ENCODE measurements at regions not wholly inside any gene's neighbourhood (a gene's known extent, or its start where the extent isn't known, plus 50 kb on each side); places are given as distances from the start of the nearest gene placed in this dataset.

GRCh38 chr3:181497358-181497757 is 214.4 kb upstream of the SOX2 start:
- Mint-ChIP-seq H3K4me1 (no peaks in the 10 kb centered on the region), H3K36me3 (no peaks in the 10 kb centered on the region), H3K27me3 (ENCODE audit: low read depth) (peaks cover 2% of the 10 kb centered on the region), H3K9me3 (no peaks in the 10 kb centered on the region), H3K27ac (no peak overlapping the region), H3K4me3 (no peak overlapping the region)
- DNase-seq (ENCODE audit: low spot score in 2 of 2, unreplicated experiment in 2 of 2) = no peak
- no peak for TF ChIP-seq CTCF (IDR thresholded peaks at IDR 0.05; ENCODE audit: unreplicated experiment)

GRCh38 chr3:181493423-181493822 is 218.3 kb upstream of the SOX2 start:
- H3K4me1 Mint-ChIP-seq = no peaks in the 10 kb centered on the region
- DNase-seq (ENCODE audit: low spot score in 2 of 2, unreplicated experiment in 2 of 2) = no peak
- peaks cover 1% of the 10 kb centered on the region for H3K27me3 Mint-ChIP-seq (ENCODE audit: low read depth)
- TF ChIP-seq CTCF (IDR thresholded peaks at IDR 0.05; ENCODE audit: unreplicated experiment) = no peak
- no peaks in the 10 kb centered on the region for H3K36me3 Mint-ChIP-seq
- no peak overlapping the region for H3K27ac Mint-ChIP-seq
- H3K4me3 Mint-ChIP-seq = no peak overlapping the region
- no peaks in the 10 kb centered on the region for H3K9me3 Mint-ChIP-seq

- Mint-ChIP-seq H3K27me3 (ENCODE audit: low read depth) (peaks cover 13% of the 10 kb centered on the region), H3K36me3 (no peaks in the 10 kb centered on the region), H3K4me3 (no peak overlapping the region), H3K27ac (no peak overlapping the region), H3K9me3 (no peaks in the 10 kb centered on the region), H3K4me1 (no peaks in the 10 kb centered on the region)
- TF ChIP-seq CTCF (IDR thresholded peaks at IDR 0.05; ENCODE audit: unreplicated experiment) = no peak
- DNase-seq (ENCODE audit: low spot score in 2 of 2, unreplicated experiment in 2 of 2) = no peak
Measured at GRCh38 chr3:181488536-181488935, 223.2 kb upstream of the SOX2 start.

- H3K36me3 Mint-ChIP-seq = no peaks in the 10 kb centered on the region
- no peak for TF ChIP-seq CTCF (IDR thresholded peaks at IDR 0.05; ENCODE audit: unreplicated experiment)
- H3K4me1 Mint-ChIP-seq = no peaks in the 10 kb centered on the region
- no peak overlapping the region for H3K27ac Mint-ChIP-seq
- H3K9me3 Mint-ChIP-seq = no peaks in the 10 kb centered on the region
- H3K27me3 Mint-ChIP-seq (ENCODE audit: low read depth) = peaks cover 13% of the 10 kb centered on the region
- no peak for DNase-seq (ENCODE audit: low spot score in 2 of 2, unreplicated experiment in 2 of 2)
- H3K4me3 Mint-ChIP-seq = no peak overlapping the region
Measured at GRCh38 chr3:181487236-181487978, 224.3 kb upstream of the SOX2 start.

- peaks cover 13% of the 10 kb centered on the region for H3K27me3 Mint-ChIP-seq (ENCODE audit: low read depth)
- H3K4me3 Mint-ChIP-seq = no peak overlapping the region
- TF ChIP-seq CTCF (IDR thresholded peaks at IDR 0.05; ENCODE audit: unreplicated experiment) = no peak
- no peaks in the 10 kb centered on the region for H3K9me3 Mint-ChIP-seq
- no peaks in the 10 kb centered on the region for H3K36me3 Mint-ChIP-seq
- no peak for DNase-seq (ENCODE audit: low spot score in 2 of 2, unreplicated experiment in 2 of 2)
- H3K27ac Mint-ChIP-seq = no peak overlapping the region
- no peaks in the 10 kb centered on the region for H3K4me1 Mint-ChIP-seq
Measured at GRCh38 chr3:181486141-181486885, 225.4 kb upstream of the SOX2 start.
